GM19035 (cell line): ENCODE measurements at regions not wholly inside any gene's neighbourhood (a gene's known extent, or its start where the extent isn't known, plus 50 kb on each side); places are given as distances from the start of the nearest gene placed in this dataset.
"Not testable (repeated sequence)": the region's sequence is repeated elsewhere in the genome, so short reads cannot be mapped to it uniquely, and the experiment has no call there.

Experiments used
- ATAC-seq: cut with Tn5 transposase; IDR thresholded peaks from one replicate; pipeline ENCODE4 v1.9.1; 2021; ENCODE audit not compliant: unreplicated experiment

GRCh38 chr10:76815505-76815904 lies 822.1 kb downstream of the KCNMA1 start:
- not testable (repeated sequence) for ATAC-seq

GRCh38 chr10:76811430-76811829 lies 826.2 kb downstream of the KCNMA1 start:
- no peak for ATAC-seq

DNA sequence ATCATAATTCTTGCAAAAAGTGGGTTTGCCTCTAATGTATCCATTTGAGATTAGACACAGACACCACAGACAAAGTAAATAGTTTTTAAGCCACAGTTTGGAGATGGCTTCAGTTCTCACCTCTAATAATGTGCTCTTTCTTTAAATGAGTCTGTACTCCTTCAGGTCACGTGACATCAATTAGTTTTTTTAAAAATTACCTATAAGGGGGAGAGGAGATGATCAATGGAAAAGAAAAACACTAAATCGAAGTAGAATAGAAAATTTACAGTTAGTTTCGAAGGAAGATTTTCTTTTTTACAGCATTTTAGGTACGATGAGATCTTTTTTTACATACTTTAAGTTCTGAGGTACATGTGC lies 849.2 kb downstream of the KCNMA1 start:
- no peak for ATAC-seq

DNA sequence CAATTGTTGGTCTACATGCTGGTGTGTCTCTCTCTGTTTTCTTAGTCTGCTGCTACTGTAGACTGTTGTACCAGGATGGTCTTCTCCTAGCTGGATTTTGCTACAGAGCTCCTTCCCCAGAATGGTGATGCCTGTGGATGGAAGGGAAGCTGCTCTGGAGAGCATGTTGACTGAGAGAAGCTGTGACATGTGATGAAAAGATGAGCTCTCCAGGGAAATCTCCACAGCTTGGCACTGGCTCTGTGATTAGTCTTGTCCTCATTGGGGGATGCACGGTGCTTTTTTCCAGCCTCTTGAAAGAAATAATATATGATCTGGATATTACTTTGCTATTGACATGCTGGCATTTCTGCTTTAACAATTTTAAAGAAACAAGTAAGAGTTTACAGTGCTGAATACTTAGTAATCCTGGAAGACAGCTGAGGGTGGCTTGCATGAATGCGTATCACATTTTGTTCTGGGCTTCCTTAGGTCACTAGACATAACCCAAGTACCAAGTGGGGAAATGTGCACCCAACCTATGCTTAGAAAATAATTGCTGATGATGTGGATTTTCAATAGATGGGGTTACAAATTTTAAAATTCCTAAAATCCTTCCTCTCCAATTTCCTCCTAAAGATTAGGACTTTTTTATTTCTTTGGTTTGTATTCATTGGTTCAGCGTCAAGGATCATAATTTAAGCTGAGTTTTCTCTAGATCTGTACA lies 849.7 kb downstream of the KCNMA1 start:
- no peak for ATAC-seq

- ATAC-seq, result no peak
Measured at GRCh38 chr10:76786504-76787072, 851.0 kb downstream of the KCNMA1 start.

GRCh38 chr10:76784076-76784475 lies 853.5 kb downstream of the KCNMA1 start:
- ATAC-seq, result no peak

DNA sequence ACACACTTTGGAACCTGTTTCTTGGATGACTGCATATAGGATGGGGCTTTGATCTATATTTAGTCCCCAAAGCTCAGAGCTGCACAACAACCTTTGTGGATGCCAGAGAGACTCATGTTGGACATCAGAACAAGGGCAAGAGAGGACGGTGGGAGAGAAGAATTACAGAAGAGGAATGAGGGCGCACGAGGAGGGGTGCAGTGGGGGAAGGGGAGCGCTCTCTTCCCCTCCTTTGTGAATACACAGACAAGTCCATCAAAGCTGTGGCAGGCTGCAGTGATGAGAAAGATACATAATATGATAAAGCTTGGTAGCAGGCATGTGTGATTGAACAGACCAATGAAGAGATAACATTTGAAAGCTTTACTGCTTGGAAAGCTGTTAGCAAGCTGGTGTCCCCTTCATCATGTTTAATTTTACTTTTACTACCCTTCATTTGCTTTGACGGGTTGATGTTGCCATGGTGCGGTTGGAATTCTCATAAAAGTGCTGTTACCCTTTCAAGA lies 857.8 kb downstream of the KCNMA1 start:
- ATAC-seq, result no peak

DNA sequence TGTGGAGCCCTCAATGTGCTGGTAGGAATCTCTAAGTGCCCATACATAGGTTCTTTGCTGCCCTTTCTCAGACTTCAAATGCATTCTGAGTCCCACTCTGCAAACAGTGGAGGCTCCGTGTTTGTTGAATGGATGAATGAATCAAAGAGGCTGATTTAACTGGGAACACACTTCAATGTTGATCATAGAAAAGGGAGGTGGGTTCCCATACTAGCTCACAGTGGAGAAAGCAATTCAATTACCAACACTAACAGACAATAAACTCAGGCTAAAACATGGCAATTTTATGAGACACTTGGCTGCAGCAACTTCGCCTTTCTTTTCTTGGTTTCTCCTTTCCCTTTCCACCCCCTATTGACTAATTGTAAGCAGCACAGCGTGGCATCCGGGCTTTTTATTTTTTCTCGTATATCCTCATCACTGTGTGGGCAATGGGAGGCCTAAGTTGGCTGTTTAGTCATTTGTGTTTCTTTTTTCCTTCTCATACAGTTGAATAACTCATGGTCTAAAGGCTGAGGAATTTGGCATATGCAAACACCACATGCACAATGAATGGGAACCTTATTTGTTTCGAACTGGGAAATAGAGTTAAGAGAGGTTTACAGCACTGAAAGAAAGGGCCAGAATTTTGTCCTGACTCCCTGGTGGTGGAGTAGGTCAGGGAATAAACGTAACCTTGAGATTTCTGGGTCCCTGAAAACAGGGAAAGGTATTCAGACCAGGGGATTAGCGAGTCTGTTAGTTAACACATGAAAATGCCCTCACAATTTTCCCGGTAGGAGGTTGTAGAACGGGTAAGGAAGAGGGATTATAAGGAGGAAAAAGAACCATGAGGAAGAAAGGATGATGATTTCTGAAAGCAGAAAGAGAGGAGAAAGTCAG lies 858.5 kb downstream of the KCNMA1 start:
- no peak for ATAC-seq

GRCh38 chr10:76774987-76775603 lies 862.5 kb downstream of the KCNMA1 start:
- ATAC-seq, result no peak

DNA sequence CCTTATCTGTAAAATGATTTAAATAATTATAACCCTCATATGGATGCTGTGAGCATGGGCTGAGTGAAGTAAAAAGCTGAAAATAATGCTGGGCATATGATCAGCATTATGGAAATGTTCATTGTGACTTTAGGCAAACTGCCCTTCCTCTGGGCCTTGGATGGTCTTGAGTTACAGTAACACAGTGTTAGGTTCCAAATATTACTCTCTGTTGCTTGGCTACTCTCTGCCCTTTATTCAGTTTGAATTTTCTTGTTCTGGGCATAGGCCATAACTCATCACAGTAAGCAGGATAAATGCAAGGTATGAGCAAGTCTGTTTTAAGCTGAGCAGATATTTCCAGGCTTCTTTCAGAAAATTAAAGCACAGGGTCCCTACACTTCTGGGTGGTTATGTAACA lies 868.0 kb downstream of the KCNMA1 start:
- no peak for ATAC-seq

- no peak for ATAC-seq
Measured at GRCh38 chr10:76769161-76769560, 868.4 kb downstream of the KCNMA1 start.

DNA sequence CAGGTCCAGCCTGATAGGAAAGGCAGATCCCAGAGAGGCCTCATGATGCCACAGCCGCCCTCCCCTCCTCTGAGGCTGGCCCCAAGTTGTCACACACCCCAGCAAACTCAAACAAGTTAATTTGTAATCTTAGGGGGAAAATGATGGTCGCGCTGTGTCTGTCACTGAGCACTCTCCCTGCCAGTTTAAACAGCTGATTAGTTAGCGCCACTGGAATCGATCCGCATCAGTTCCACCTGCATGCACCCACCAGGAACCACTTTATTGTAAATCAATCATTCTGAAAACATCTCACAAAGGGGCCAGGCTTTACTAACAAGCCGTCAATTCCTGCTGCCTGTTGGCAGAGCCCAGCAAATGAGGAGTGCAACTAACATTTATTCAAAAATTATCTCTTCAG lies 870.9 kb downstream of the KCNMA1 start:
- ATAC-seq, result no peak

- not testable (repeated sequence) for ATAC-seq
Measured at GRCh38 chr10:76764921-76765320, 872.7 kb downstream of the KCNMA1 start.

GRCh38 chr10:76764177-76764576 lies 873.4 kb downstream of the KCNMA1 start:
- no peak for ATAC-seq

DNA sequence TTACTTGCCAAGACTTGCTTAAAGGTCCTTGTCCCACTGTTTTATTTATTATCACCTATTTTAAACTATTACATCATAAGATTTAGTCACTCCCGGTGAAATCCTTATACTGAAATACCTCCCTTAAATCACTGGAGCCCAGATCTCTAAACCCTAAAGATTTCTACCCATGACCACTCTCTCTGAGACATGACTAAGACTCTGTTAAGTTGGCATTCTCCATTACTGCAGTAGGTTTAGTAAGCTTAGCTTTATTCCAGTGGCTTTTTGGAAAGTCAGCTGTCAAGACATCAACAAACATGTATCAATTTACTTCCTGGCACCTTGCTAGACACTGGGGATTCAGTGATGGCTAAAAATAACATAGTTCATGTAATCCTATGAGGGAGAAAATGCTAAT lies 874.2 kb downstream of the KCNMA1 start:
- ATAC-seq, result no peak

DNA sequence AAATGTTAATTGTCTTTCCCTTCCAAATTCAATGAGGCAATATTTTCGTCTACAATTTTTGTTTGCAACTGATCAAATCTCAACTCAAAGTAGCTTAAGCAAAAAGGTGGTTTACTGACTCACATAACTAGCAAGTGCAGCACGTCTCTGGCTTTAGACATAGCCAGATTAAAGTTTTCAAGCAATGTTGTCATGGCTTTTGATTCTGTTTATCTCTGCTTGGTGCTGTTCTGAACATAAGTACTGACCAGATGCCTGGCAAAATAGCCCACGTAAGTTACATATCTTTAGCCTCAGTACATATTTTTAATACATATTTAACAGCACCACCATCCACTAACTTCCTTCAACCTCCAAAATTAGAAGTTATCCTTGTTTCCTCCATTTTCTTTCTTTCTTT lies 877.9 kb downstream of the KCNMA1 start:
- no peak for ATAC-seq

DNA sequence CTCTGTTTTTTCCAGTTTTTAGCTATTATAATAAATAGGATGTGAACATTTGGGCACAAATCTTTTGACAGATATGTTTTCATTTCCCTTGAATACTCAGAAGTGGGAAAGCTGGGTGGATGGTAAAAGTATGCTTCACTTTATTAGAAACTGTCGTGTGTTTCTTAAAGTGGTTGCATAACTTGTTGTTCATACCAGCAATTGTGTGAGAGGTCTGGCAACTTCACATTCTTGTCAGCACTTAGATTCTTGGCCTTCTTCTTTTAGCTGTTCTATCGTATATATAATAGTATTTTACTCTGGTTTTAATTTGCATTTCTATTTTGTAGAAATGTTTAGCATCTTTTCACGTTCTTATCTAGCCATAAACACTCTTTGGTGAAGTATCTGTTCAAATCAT lies 894.4 kb downstream of the KCNMA1 start:
- ATAC-seq, result no peak

DNA sequence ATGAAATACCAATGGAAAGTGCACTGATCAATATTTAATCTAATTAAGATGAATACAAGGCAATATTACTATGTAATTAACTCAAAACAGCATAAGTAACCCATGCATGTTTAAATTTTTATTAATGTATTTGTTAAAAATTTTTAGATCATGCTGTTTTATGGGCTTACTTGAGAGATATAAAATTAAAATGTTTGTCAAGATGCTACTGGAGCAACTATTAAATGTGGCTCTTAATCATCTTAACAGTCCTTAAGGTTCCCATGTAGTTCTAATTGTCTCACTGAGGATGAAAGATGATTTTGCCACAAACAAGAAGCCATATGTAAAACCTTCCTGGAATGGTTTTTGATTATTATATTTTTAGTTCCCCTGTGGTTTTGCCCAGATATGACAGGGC lies 897.1 kb downstream of the KCNMA1 start:
- no peak for ATAC-seq

GRCh38 chr10:76738991-76739390 lies 898.6 kb downstream of the KCNMA1 start:
- no peak for ATAC-seq

DNA sequence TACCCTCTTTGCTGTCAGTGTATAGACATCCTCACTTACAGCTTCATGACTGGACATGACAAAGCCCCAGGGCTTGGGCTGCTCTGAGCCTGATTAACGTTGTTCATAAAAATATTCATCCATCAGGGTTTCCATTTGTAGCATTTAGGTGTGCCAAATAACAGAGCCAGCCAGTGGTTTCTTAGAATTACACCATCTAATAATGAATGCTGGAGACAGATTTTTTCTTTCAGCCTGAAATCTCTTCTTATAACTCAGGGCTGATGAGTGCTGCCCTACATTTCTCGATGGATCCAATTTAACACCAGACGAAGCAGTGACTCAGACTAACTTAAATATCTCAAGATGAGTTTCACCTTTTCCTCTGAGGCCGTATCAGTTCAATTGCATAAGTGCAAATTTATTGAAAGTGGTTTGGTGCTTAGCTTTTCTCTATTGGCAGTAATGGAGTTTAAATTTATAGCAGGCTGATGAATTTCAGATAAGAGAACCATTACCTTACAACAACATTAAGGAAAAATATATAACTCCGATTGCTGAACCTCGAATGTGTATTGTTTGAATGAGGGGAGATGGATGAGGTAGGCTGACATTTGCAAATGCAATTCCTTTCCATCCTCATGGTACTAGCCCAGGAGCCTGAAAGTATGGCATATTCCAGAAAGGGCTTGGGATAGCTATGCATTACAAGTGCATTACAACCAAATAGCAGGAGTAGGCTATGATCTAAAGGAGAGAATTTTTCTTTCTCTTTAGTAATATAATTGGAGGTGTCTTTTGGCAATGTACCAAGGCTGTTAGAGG lies 900.6 kb downstream of the KCNMA1 start:
- no peak for ATAC-seq

GRCh38 chr10:76736392-76736791 lies 901.2 kb downstream of the KCNMA1 start:
- no peak for ATAC-seq
